Testis (tissue), 2 donors: ENCODE measurements at regions not wholly inside any gene's neighbourhood (a gene's known extent, or its start where the extent isn't known, plus 50 kb on each side); places are given as distances from the start of the nearest gene placed in this dataset.

Source experiments
- DNase-seq: peaks from one replicate; pipeline ENCODE4 v3.0.0-alpha.2; 2019
- H3K27ac ChIP-seq, 2 donors: fragments of 200-600 bp; sonication (generic); one replicate each; pipeline ENCODE4 v1.5.1; 2019
- H3K27me3 ChIP-seq: fragments of 200-600 bp; sonication (generic); one replicate; pipeline ENCODE4 v1.5.1; 2019
- H3K36me3 ChIP-seq: fragments of 200-600 bp; sonication (generic); one replicate; pipeline ENCODE4 v1.5.1; 2017; ENCODE audit warnings: low read depth; ENCODE audit errors: missing control alignments
- H3K4me1 ChIP-seq: fragments of 200-600 bp; sonication (generic); one replicate; pipeline ENCODE4 v1.5.1; 2019
- H3K4me3 ChIP-seq, 2 donors: fragments of 200-600 bp; sonication (generic); one replicate each; pipeline ENCODE4 v1.5.1; 2017 to 2019
- H3K9me3 ChIP-seq: fragments of 200-600 bp; sonication (generic); one replicate; pipeline ENCODE4 v1.5.1; 2017
- CTCF ChIP-seq, 3 experiments: fragments of 450-650 bp in 2 of 3; fragments of 200-600 bp in 1 of 3; sonication (generic) in 1 of 3; IDR thresholded peaks; one replicate each; pipeline ENCODE4 v1.5.1; 2016 to 2019; ENCODE audit warnings: antibody characterized with exemption in 3 of 3, mild to moderate bottlenecking in 2 of 3, moderate library complexity in 1 of 3
- POLR2A ChIP-seq: fragments of 450-650 bp; IDR thresholded peaks from one replicate; pipeline ENCODE4 v1.6.1; 2017; ENCODE audit warnings: antibody characterized with exemption, mild to moderate bottlenecking, moderate library complexity
- WGBS, 2 donors: methylation state at CpG; one replicate each; pipeline ENCODE4 v1.1.5; 2018; 5-methylcytosine and 5-hydroxymethylcytosine counted together
- intact Hi-C: fragments of 100-400 bp; cut with DNase I; formaldehyde crosslinking; loops from one replicate; pipeline ENCODE4 v1.15.1; 2023; ENCODE audit warnings: low total_unique reads

GRCh38 chr12:20120403-20120725, 248.0 kb upstream of the PDE3A start:
- Histone ChIP-seq H3K27me3 (no peaks in the 10 kb centered on the region), H3K27ac (no peak overlapping the region), H3K4me1 (no peaks in the 10 kb centered on the region), H3K9me3 (no peaks in the 10 kb centered on the region), H3K4me3 (no peak overlapping the region), H3K36me3 (no peaks in the 10 kb centered on the region)
- intact Hi-C loops: no loop called here
- no peak for DNase-seq
- no peak for TF ChIP-seq CTCF (IDR thresholded peaks at IDR 0.05)
- TF ChIP-seq POLR2A: no peak

- Histone ChIP-seq H3K9me3 (no peaks in the 10 kb centered on the region), H3K36me3 (no peaks in the 10 kb centered on the region), H3K4me1 (no peaks in the 10 kb centered on the region), H3K27ac (no peak overlapping the region), H3K4me3 (no peak overlapping the region), H3K27me3 (no peaks in the 10 kb centered on the region)
- DNase-seq: no peak
- intact Hi-C loops: no loop called here
- TF ChIP-seq CTCF (IDR thresholded peaks at IDR 0.05): no peak
- no peak for TF ChIP-seq POLR2A
- 79 to 83% methylated on average over 4 of the region's 4 CpGs for WGBS, 2 donors
These were observed 246.1 kb upstream of the PDE3A start for GRCh38 chr12:20122274-20122673.

DNA sequence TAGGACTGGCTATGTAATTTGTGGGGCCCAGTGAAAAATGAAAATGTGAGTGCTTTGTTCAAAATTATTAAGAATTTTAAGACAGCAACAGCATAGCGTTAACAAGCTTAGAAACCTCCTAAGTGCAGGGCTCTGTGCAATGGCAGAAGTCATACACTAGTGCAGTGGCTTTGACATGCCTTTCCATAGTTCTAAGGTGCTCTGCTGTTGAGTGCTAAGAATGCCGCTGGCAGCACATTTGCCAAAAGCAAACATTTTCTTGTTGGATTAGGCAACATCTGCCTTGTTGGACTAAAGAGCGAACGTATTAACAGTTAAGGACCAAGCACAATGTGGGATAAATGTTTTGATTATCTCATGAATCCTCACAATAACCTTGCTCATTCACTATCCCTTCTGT, 244.9 kb upstream of the PDE3A start:
- Histone ChIP-seq H3K27me3 (no peaks in the 10 kb centered on the region), H3K36me3 (no peaks in the 10 kb centered on the region), H3K4me1 (no peaks in the 10 kb centered on the region), H3K27ac (no peak overlapping the region), H3K4me3 (no peak overlapping the region), H3K9me3 (no peaks in the 10 kb centered on the region)
- intact Hi-C loops: no loop called here
- DNase-seq: no peak
- TF ChIP-seq POLR2A (no peak), CTCF (IDR thresholded peaks at IDR 0.05) (no peak)
- WGBS, 2 donors: 88 to 97% methylated on average over 4 of the region's 4 CpGs

- Histone ChIP-seq H3K27me3 (no peaks in the 10 kb centered on the region), H3K9me3 (no peaks in the 10 kb centered on the region), H3K4me3 (no peak overlapping the region), H3K4me1 (no peaks in the 10 kb centered on the region), H3K27ac (no peak overlapping the region), H3K36me3 (no peaks in the 10 kb centered on the region)
- intact Hi-C loops: no loop called here
- 57 to 64% methylated on average over 2 of the region's 2 CpGs for WGBS, 2 donors
- TF ChIP-seq CTCF (IDR thresholded peaks at IDR 0.05) (no peak), POLR2A (no peak)
- no peak for DNase-seq
These were observed 243.0 kb upstream of the PDE3A start for GRCh38 chr12:20125276-20125798.

DNA sequence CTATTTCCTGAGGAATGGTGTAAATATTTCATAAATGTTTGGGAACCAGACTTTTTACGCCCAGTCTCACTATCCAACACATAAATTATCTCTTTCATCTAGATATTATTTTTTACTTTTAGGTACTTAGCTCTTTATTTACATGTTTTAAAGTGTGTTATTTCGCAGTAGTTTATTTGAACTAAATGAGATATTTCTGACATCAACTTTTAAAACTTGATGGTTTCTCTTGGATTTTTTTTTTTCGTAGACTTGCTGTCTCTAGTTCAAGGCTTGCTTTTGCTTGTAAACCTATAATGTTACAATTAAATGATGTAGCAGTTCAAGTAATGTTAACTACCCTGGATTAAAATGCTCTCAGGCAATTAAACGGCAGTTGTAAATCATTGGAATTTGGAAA, 241.7 kb upstream of the PDE3A start:
- Histone ChIP-seq H3K4me3 (no peak overlapping the region), H3K36me3 (no peaks in the 10 kb centered on the region), H3K27ac (no peak overlapping the region), H3K4me1 (no peaks in the 10 kb centered on the region), H3K27me3 (no peaks in the 10 kb centered on the region), H3K9me3 (no peaks in the 10 kb centered on the region)
- intact Hi-C loops: no loop called here
- DNase-seq: no peak
- TF ChIP-seq CTCF (IDR thresholded peaks at IDR 0.05): no peak
- TF ChIP-seq POLR2A: no peak
- WGBS, 2 donors: 92 to 96% methylated on average over 4 of the region's 4 CpGs
